ENCODE measurements at regions not wholly inside any gene's neighbourhood (a gene's known extent, or its start where the extent isn't known, plus 50 kb on each side); places are given as distances from the start of the nearest gene placed in this dataset.

- DNase-seq (ENCODE audit: low spot score) = no peak
Measured at GRCh38 chr2:6524691-6525474, 340.8 kb downstream of the CMPK2 start.

DNA sequence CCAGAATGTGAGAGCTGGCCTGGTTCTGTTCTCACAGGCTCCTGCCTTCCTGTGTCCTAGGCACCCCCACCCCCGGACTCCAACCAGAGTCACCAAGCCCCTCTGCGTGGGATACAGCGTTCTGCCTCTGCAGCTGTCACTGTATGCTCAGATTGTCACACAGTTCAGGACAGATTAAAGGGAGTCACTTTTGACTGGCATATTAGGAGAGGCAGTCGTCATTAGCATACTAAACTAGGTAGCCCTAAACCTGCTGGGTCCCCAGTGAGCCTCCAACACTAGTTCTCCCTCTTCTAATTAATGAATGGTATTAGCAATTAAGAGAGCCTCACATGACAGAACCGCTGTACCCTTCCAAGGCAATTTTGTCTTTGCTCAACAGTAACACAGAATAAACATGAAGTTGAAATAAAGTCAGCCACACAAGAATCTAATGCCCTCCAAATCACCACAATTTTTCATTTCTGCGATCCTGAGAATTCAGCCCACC is 340.2 kb downstream of the CMPK2 start:
- DNase-seq (ENCODE audit: low spot score) = no peak

GRCh38 chr2:6526093-6526824 is 339.4 kb downstream of the CMPK2 start:
- DNase-seq (ENCODE audit: low spot score) = no peak

- no peak for DNase-seq (ENCODE audit: low spot score)
Measured at GRCh38 chr2:6531304-6531703, 334.4 kb downstream of the CMPK2 start.

GRCh38 chr2:6535572-6535971 is 330.1 kb downstream of the CMPK2 start:
- DNase-seq (ENCODE audit: low spot score) = no peak

GRCh38 chr2:6538607-6539006 is 327.1 kb downstream of the CMPK2 start:
- no peak for DNase-seq (ENCODE audit: low spot score)

- no peak for DNase-seq (ENCODE audit: low spot score)
Measured at GRCh38 chr2:6545336-6545735, 320.4 kb downstream of the CMPK2 start.

DNA sequence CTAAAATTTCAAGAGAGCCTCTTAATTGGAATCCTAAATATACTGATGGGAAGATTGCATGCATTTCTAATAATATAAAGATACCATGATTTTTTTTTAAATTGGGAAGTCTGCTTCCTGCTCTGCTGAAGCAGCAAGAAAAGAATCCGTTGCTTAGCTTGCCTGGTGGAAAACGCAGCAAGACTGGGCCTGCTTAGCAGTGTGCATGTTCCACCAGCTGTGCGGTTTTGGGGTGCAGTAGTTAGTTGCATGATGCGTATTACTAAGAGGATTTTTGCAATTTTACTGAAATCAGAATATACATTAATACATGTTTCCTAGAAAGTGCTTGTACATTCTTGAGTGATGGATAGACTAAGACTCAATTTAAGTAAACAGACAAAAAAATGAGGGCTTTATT is 319.9 kb downstream of the CMPK2 start:
- DNase-seq (ENCODE audit: low spot score) = no peak

DNA sequence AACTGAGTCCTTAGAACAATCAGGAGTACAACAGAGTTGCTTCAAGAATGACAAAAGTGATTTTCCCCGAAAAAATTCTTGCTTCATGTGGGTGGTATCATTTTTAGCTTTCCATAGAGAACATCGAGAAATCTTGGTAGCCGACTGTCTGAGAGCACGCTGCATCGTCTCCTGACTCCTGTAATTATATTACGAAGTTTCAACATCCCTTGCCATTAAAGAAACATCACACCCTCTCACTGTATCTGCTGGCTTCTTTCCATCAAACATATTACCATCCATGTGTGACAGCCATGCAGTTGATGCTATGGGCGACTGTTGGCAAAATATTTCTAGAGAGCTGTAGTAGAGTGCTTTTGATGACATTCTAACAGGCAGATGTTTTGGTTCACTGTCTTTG is 311.2 kb downstream of the CMPK2 start:
- no peak for DNase-seq (ENCODE audit: low spot score)

DNA sequence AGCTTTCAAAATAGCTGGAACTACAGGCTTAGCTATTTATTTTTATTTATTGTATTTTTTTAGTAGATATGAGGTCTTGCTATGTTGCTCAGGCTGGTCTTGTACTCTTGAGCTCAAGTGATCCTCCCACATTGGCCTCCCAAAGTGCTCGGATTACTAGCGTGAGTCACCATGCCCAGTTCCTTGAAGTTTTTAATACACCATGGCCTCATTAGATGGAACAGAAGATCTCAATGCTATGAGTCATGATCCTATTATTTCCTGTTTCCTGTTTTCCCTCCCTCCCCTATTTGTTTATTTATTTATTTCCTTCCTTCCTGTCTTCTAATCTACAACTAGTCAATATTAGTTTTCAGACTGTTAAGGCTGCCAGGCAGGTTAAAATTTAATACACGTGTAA is 309.0 kb downstream of the CMPK2 start:
- DNase-seq (ENCODE audit: low spot score) = no peak

- no peak for DNase-seq (ENCODE audit: low spot score)
Measured at GRCh38 chr2:6557737-6558136, 308.0 kb downstream of the CMPK2 start.

DNA sequence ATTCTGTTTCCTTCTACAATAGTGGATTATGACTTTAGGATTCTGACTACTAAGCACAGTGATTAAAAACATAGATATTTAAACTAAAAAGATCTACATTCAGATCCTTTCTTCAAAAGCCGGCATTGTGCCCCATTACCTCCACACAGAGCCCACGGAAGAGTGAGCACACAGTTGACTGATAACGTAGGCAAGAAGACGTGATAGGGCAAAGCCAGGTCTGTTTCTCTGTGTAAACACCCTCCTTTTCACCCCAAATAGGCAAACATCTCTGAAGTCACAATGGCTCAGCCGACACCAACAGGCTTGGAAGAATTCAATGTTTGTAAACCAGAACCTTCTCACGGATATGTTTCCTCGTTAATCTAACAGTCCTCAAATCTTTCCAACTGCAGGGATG is 302.9 kb downstream of the CMPK2 start:
- DNase-seq (ENCODE audit: low spot score) = no peak

DNA sequence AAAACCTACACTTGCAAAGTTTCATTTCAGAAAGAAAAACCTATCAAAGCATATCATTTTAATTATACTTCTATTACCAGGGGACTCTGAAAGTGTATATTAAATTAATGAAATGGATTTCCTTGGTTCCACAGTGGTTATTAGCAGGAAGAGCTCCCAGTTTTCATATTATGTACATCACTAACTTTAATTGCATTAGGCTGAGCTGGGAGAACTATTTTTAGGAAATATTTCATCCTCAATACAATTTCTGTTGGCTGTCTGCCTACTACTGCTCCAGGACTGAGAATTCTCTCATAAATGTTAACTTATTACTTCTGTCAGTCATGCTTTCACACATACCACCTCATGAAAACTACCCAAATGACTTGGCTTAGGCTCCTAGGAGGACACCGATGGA is 301.4 kb downstream of the CMPK2 start:
- no peak for DNase-seq (ENCODE audit: low spot score)

GRCh38 chr2:6574121-6574520 is 291.6 kb downstream of the CMPK2 start:
- no peak for DNase-seq (ENCODE audit: low spot score)

- no peak for DNase-seq (ENCODE audit: low spot score)
Measured at GRCh38 chr2:6576302-6576701, 289.4 kb downstream of the CMPK2 start.

- DNase-seq (ENCODE audit: low spot score) = no peak
Measured at GRCh38 chr2:6577960-6578359, 287.7 kb downstream of the CMPK2 start.

- no peak for DNase-seq (ENCODE audit: low spot score)
Measured at GRCh38 chr2:6578416-6578815, 287.3 kb downstream of the CMPK2 start.

DNA sequence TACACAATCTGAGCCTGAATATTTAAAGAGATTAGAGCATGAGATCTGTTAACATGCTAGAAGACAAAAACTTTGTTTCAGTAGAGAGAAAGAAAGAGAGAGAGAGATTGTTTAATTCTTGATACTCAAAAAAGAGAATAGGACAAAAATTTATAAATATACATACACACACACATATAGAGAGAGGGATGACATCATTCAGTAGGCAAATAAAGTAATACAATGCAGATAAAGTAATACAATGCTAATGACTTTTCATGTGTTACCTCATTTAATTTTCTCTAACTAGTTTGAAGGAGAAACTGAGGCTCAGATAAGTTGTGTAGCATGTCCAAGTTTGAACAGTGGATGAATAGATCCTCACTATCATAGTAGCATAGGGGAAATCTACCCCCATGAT is 286.4 kb downstream of the CMPK2 start:
- DNase-seq (ENCODE audit: low spot score) = no peak

DNA sequence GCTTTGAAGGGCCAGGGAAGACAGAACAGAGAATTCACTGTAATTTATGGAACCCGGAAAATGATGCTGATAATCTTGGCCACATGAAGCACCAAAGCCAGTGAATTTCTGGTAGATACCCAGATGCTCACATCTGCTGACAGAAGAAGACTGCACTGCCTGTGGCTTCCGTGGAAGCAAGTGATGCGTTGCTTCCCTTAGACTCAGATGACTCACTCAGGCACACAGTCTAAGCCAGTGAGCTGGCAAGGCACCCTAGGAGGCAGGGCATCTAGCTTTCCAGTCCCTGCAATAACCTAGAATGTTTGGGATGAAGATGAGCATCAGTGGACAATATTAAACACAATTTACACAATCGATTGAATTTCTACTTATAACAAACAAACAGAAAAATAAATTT is 284.7 kb downstream of the CMPK2 start:
- DNase-seq (ENCODE audit: low spot score) = no peak

DNA sequence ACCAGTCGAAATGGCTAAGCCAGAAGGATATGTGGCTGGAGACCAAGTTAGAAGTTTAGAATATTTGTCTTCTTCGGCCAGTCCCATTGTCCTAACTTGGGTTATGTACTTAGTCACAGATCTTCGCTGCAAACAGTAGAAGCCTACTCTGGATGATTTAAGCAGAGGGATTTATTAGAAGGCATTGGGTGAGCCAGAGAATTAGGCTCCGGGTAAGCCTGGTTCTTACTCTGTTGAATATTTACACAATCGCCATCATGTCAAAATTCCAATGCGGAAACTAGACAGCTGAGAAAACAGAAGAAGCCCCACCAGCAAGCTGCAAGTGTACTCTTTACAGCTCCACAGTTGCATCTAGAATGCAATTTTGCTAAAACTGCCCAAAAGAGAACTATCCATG is 276.6 kb downstream of the CMPK2 start:
- DNase-seq (ENCODE audit: low spot score) = no peak

DNA sequence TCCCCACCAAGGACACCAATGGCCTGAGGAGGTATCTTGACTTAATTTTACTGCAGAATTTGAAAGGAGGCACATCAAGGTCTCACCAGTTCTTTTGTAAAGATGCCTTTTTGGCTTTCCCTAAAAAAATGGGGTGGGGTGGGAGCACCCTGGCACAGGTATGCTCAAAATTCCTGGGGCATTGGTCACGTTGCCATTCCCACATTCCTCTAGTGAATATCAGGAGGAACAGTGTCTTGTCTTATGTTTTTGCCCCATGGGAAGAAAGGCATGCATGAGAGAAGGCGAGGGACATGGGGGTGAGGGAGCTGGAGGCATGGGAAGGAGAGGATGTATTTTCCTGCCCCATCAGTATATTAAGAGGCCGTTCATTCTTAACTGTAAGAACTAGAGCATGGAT is 275.3 kb downstream of the CMPK2 start:
- DNase-seq (ENCODE audit: low spot score) = no peak

DNA sequence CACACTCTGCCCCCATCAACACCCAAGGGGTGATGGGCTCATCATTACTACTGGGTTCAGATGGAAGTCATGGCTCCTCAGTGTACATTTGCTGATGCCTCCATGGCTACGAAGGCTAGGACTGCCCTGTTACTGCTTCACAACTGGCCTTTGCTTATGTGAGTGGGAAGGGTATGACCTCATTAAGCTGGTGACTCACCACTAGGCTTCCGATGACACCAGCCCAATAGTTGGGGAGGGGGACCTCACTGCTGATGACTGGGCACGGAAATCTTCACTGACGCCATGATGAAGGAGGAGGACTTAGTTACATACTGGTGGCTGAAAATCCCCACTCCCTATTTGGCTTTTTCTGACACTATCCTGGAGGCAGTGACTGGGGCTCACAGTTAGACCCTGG is 263.2 kb downstream of the CMPK2 start:
- no peak for DNase-seq (ENCODE audit: low spot score)

GRCh38 chr2:6605836-6606505 is 259.7 kb downstream of the CMPK2 start:
- no peak for DNase-seq (ENCODE audit: low spot score)

Data from left forelimb (tissue), 1 donor.